ENCODE measurements at regions not wholly inside any gene's neighbourhood (a gene's known extent, or its start where the extent isn't known, plus 50 kb on each side); places are given as distances from the start of the nearest gene placed in this dataset.

- Histone ChIP-seq H3K4ac (ENCODE audit: low read depth, low read length) (no peak overlapping the region), H2AFZ (ENCODE audit: low read length) (no peak overlapping the region), H3K4me1 (ENCODE audit: insufficient read depth, low read length) (peaks cover 2% of the 10 kb centered on the region; the same call in 1 of the 2 replicates), H3K79me1 (ENCODE audit: insufficient read depth, low read depth, low read length, poor library complexity, severe bottlenecking) (no peaks in the 10 kb centered on the region), H3K27me3 (ENCODE audit: insufficient read depth, low read length) (no peaks in the 10 kb centered on the region), H2BK120ac (ENCODE audit: low read depth, low read length, poor library complexity, severe bottlenecking) (no peak overlapping the region), H3K23ac (ENCODE audit: insufficient read length, low read depth, low read length) (no peak overlapping the region), H4K8ac (replicated peaks; ENCODE audit: insufficient read length, low read depth, low read length) (no peak overlapping the region), H2BK12ac (ENCODE audit: insufficient read length, low read depth, low read length) (no peak overlapping the region), H4K91ac (ENCODE audit: insufficient read length, low read depth, low read length) (no peak overlapping the region), H4K5ac (ENCODE audit: insufficient read length, low read depth, low read length) (no peak overlapping the region), H3K23me2 (ENCODE audit: insufficient read length, low read depth, low read length, poor library complexity, severe bottlenecking) (peaks cover 2% of the 10 kb centered on the region), H3K9ac (ENCODE audit: extremely low read depth, insufficient read length, low read length) (no peak overlapping the region), H2BK5ac (ENCODE audit: insufficient read length, low read length) (no peak overlapping the region), H3K18ac (ENCODE audit: insufficient read length, low read depth, low read length) (no peak overlapping the region), H3K4me2 (ENCODE audit: insufficient read depth, insufficient read length, low read length) (no peak overlapping the region), H2BK15ac (ENCODE audit: low read depth, low read length) (no peak overlapping the region), H4K20me1 (ENCODE audit: control insufficient read depth, insufficient read depth, insufficient read length) (no peaks in the 10 kb centered on the region), H2AK5ac (ENCODE audit: insufficient read length, low read length) (no peak overlapping the region), H3K27ac (ENCODE audit: insufficient read length, low read depth, low read length) (no peak overlapping the region), H3K9me3 (ENCODE audit: control insufficient read depth, low read depth, low read length) (no peaks in the 10 kb centered on the region), H3T11ph (ENCODE audit: low read length) (no peak overlapping the region), H2BK20ac (ENCODE audit: low read depth, low read length, poor library complexity, severe bottlenecking) (no peak overlapping the region), H3K14ac (ENCODE audit: insufficient read depth, low read length) (no peak overlapping the region), H3K56ac (ENCODE audit: insufficient read length, low read depth, low read length) (no peak overlapping the region), H3K79me2 (ENCODE audit: insufficient read depth, low read length) (no peaks in the 10 kb centered on the region)
- no peak for TF ChIP-seq CTCF (conservative IDR thresholded peaks at IDR 0.05)
- WGBS (ENCODE audit: extremely low coverage, insufficient read length, low lambda C conversion rate): no CpG with 5 or more reads among the region's 4 CpGs
- peak; percentile 26 for DNase-seq
- Mint-ChIP-seq H3K9me3 (no peaks in the 10 kb centered on the region), H3K36me3 (ENCODE audit: insufficient read depth in 1 of 3, low read depth in 3 of 3) (no peaks in the 10 kb centered on the region), H3K4me1 (no peaks in the 10 kb centered on the region), H3K27ac (no peak overlapping the region), H3K27me3 (ENCODE audit: low read depth) (no peaks in the 10 kb centered on the region), H3K4me3 (no peak overlapping the region)
These were observed 148.2 kb upstream of the HS3ST2 start for GRCh38 chr16:22665803-22666202.
